ENCODE measurements at regions not wholly inside any gene's neighbourhood (a gene's known extent, or its start where the extent isn't known, plus 50 kb on each side); places are given as distances from the start of the nearest gene placed in this dataset.

DNA sequence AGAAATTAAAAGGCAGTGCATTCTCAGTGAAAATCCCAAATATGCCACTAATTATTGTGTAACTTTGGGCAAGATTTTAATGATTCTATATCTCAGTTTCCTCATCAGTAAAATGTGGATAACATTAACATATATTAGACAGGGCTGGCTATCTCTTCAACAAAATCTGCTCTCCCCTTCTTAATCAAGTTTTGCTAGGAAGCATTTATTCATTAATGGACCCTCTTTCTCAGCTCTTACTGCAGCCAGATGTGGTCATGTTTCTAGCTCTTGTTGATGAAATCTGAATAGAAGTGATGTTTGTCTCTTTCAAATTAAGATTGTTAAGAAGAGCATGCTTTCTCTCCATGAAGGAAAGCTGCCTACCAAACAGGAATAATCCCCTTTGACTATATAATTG is 84.4 kb upstream of the PPFIA2 start:
- TF ChIP-seq EZH2 (IDR thresholded peaks at IDR 0.05) = no peak
- TF ChIP-seq POLR2AphosphoS5 (IDR thresholded peaks at IDR 0.05; ENCODE audit: borderline replicate concordance, low read depth, low read length) = no peak
- TF ChIP-seq FOXP2 (optimal IDR thresholded peaks at IDR 0.05; ENCODE audit: control extremely low read depth, extremely low read length, insufficient read depth) = no peak
- H3K4me3 ChIP-seq = no peak overlapping the region

GRCh38 chr12:81835783-81836182 is 76.6 kb upstream of the PPFIA2 start:
- H3K4me3 ChIP-seq = no peak overlapping the region
- no peak overlapping the region for H3K9ac ChIP-seq (ENCODE audit: insufficient read length)
- no peak overlapping the region for H3K27ac ChIP-seq
- H3K36me3 ChIP-seq (ENCODE audit: insufficient read depth, low read length) = no peaks in the 10 kb centered on the region
- no peaks in the 10 kb centered on the region for H3K9me3 ChIP-seq (ENCODE audit: low read depth, low read length)
- DNase-seq (ENCODE audit: low read depth, low spot score) = no peak
- TF ChIP-seq EZH2 (IDR thresholded peaks at IDR 0.05) = no peak
- no peak for TF ChIP-seq FOXP2 (optimal IDR thresholded peaks at IDR 0.05; ENCODE audit: control extremely low read depth, extremely low read length, insufficient read depth)
- TF ChIP-seq POLR2AphosphoS5 (IDR thresholded peaks at IDR 0.05; ENCODE audit: borderline replicate concordance, low read depth, low read length) = no peak

More for the DNA sequence above, 84.4 kb upstream of the PPFIA2 start:
- H3K27ac ChIP-seq = no peak overlapping the region
- DNase-seq (ENCODE audit: low read depth, low spot score) = no peak
- no peaks in the 10 kb centered on the region for H3K36me3 ChIP-seq (ENCODE audit: insufficient read depth, low read length)
- no peaks in the 10 kb centered on the region for H3K9me3 ChIP-seq (ENCODE audit: low read depth, low read length)
- H3K9ac ChIP-seq (ENCODE audit: insufficient read length) = no peak overlapping the region

DNA sequence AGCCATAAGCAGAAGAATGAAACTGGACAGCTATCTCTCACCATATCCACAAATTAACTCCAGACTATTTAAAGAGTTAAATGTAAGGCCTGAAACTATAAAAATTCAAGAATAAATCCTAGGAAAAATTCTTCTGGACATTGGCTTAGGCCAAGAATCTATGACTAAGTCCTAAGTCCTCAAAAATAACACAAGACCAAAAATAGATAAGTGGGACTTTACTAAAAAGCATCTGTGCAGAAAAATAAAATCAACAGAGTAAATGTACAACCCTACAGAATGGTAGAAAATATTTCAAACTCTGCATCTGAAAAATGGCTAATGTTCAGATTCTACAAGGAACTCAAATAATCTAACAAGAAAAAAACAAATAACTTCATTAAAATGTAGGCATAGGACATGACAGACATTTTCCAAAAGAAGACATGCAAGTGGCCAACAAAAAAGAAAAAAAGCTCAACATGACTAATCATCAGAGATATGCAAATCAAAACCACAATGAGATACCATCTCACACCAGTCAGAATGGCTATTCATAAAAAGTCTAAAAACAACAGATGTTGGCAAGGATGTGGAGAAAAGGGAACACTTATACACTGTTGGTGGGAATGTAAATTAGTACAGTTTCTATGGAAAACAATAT is 61.0 kb upstream of the PPFIA2 start:
- DNase-seq (ENCODE audit: low read depth, low spot score) = no peak
- no peak overlapping the region for H3K4me3 ChIP-seq
- H3K9ac ChIP-seq (ENCODE audit: insufficient read length) = no peak overlapping the region
- H3K9me3 ChIP-seq (ENCODE audit: low read depth, low read length) = no peaks in the 10 kb centered on the region
- no peak for TF ChIP-seq POLR2AphosphoS5 (IDR thresholded peaks at IDR 0.05; ENCODE audit: borderline replicate concordance, low read depth, low read length)
- no peak for TF ChIP-seq FOXP2 (optimal IDR thresholded peaks at IDR 0.05; ENCODE audit: control extremely low read depth, extremely low read length, insufficient read depth)
- TF ChIP-seq EZH2 (IDR thresholded peaks at IDR 0.05) = no peak
- no peaks in the 10 kb centered on the region for H3K36me3 ChIP-seq (ENCODE audit: insufficient read depth, low read length)
- H3K27ac ChIP-seq = no peak overlapping the region

GRCh38 chr12:81815611-81816010 is 56.5 kb upstream of the PPFIA2 start:
- no peak for TF ChIP-seq POLR2AphosphoS5 (IDR thresholded peaks at IDR 0.05; ENCODE audit: borderline replicate concordance, low read depth, low read length)
- TF ChIP-seq EZH2 (IDR thresholded peaks at IDR 0.05) = no peak
- TF ChIP-seq FOXP2 (optimal IDR thresholded peaks at IDR 0.05; ENCODE audit: control extremely low read depth, extremely low read length, insufficient read depth) = no peak
- no peak for DNase-seq (ENCODE audit: low read depth, low spot score)
- H3K9me3 ChIP-seq (ENCODE audit: low read depth, low read length) = no peaks in the 10 kb centered on the region
- no peak overlapping the region for H3K9ac ChIP-seq (ENCODE audit: insufficient read length)
- H3K27ac ChIP-seq = no peak overlapping the region
- H3K4me3 ChIP-seq = no peak overlapping the region
- no peaks in the 10 kb centered on the region for H3K36me3 ChIP-seq (ENCODE audit: insufficient read depth, low read length)

DNA sequence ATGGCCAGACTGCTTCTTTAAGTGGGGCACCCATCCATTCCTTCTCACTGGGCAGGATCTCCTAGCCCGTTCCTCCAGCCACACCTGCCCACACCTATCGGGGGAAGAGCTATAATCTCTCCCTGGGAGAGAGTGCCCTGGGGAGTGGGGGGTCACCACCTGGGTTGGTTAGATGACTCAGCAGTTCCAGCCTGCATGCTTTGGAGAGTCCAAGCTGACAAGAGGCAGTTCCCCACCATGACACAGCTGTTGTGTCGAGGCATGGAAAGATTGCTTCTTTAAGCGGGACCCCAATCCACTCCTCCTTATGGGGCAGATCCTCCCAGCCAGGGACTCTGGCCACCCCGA is 52.6 kb upstream of the PPFIA2 start:
- no peak for DNase-seq (ENCODE audit: low read depth, low spot score)
- Histone ChIP-seq H3K36me3 (ENCODE audit: insufficient read depth, low read length) (no peaks in the 10 kb centered on the region), H3K9ac (ENCODE audit: insufficient read length) (no peak overlapping the region), H3K9me3 (ENCODE audit: low read depth, low read length) (no peaks in the 10 kb centered on the region), H3K4me3 (no peak overlapping the region), H3K27ac (no peak overlapping the region)
- TF ChIP-seq FOXP2 (optimal IDR thresholded peaks at IDR 0.05; ENCODE audit: control extremely low read depth, extremely low read length, insufficient read depth) = no peak
- TF ChIP-seq EZH2 (IDR thresholded peaks at IDR 0.05) = no peak
- TF ChIP-seq POLR2AphosphoS5 (IDR thresholded peaks at IDR 0.05; ENCODE audit: borderline replicate concordance, low read depth, low read length) = no peak

DNA sequence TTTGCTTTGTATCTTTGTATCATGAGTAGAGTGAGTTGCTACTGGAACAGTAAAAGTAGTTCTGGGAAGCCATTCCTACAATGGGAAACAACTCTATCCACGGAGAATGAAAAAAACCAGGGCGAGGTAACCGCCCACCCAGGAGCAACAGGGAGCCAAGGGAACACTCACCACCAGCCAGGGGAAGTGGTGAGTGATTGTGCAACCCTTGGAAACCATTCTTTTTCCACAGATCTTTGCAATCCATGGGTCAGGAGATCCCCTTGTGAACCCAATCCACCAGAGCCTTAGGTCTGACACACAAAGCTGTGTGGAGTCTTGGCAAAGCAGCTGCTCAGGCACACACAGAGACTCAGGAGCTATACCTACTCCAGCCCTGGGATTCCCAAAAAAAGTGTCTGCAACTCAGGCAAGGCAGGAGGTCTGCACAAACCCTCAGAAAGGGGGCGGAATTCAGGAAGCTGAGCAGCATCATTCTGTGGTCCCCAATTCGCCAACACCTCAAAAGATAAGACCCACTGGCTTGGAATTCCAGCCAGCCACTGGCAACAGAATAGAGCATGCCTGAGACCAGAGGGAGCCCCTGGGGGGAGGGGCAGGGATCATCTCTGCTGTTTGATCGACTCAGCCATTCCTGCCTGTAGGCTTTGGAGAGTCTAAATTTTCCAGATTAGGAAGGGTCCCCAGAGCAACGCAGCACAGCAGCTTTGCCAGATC is 52.1 kb upstream of the PPFIA2 start:
- TF ChIP-seq FOXP2 (optimal IDR thresholded peaks at IDR 0.05; ENCODE audit: control extremely low read depth, extremely low read length, insufficient read depth) (no peak), EZH2 (IDR thresholded peaks at IDR 0.05) (no peak)
- no peak for DNase-seq (ENCODE audit: low read depth, low spot score)
- no peak overlapping the region for H3K9ac ChIP-seq (ENCODE audit: insufficient read length)
- H3K4me3 ChIP-seq = no peak overlapping the region
- H3K9me3 ChIP-seq (ENCODE audit: low read depth, low read length) = no peaks in the 10 kb centered on the region
- H3K27ac ChIP-seq = no peak overlapping the region
- H3K36me3 ChIP-seq (ENCODE audit: insufficient read depth, low read length) = no peaks in the 10 kb centered on the region

DNA sequence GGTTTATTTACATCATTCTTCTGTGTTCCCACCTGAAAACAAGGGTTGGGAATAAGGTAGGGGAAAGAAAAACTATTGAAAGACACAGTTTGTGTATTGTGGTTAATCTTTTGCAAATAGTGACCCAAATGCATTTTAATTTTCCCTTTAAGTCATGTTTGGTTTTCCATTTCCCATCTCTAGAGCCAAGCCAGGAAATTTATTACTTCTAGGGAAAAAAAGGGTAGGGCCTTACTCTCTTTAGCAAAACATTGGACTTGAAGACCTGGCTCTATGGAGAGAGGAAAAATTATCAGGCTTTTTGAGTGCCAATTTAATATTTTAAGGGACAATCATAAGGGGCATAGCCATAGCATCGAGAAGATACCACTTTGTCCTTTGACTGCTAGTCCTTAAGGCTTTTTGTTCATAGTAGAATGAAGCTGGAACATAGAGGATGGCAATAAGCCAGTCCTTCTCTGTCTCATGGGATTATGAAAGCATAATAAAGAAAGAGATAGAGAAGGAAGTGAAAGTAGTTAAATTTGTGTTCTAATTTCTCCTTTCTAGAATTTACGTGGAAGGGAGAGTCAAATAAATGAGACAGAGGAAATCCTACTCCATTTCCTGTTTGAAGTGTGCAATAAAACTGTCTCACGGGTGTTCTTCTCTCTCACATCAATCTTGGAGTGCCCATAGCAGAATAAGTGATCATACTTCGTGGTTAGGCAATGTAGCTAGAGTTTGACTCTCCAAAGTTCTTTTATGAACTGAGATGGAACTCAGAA is 50.9 kb upstream of the PPFIA2 start:
- Histone ChIP-seq H3K9me3 (ENCODE audit: low read depth, low read length) (no peaks in the 10 kb centered on the region), H3K27ac (no peak overlapping the region), H3K4me3 (peak overlapping the region; percentile 28; the same call in 1 of the 2 replicates), H3K9ac (ENCODE audit: insufficient read length) (no peak overlapping the region), H3K36me3 (ENCODE audit: insufficient read depth, low read length) (no peaks in the 10 kb centered on the region)
- TF ChIP-seq POLR2AphosphoS5 (IDR thresholded peaks at IDR 0.05; ENCODE audit: borderline replicate concordance, low read depth, low read length) = peak; percentile 64; the same call in 1 of the 2 replicates
- no peak for TF ChIP-seq FOXP2 (optimal IDR thresholded peaks at IDR 0.05; ENCODE audit: control extremely low read depth, extremely low read length, insufficient read depth)
- DNase-seq (ENCODE audit: low read depth, low spot score) = peak; percentile 77

DNA sequence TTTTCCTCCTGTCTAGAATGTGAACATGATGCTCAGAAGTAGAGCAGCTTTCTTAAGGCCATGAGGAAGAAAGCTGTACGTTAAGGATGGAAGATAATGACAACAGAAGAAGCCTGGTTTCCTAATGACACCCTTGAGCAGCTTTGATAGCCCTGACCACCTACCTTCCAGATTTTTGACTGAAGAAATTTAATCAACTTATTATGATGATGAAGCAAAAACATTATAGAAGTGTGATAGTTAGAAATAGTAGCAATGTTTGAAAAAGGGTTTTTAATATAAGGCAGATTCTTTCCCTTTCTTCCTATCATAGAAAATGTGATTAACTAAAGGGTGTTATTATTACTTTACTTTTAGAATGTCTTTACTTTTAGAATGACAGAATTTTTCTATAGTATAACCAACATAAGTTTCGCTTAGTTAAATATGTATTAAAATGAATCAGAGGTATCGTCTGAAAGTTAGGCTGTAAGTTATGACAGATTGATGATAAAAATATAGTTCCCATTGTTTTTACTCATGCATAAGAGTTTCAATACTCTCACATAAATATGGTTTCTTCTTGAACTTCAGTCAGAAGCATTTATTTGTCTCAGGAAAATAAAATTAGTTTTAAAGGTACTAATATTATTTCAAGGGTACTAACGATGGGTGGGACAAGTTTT is 50.1 kb upstream of the PPFIA2 start:
- Histone ChIP-seq H3K9ac (ENCODE audit: insufficient read length) (no peak overlapping the region), H3K9me3 (ENCODE audit: low read depth, low read length) (no peaks in the 10 kb centered on the region), H3K36me3 (ENCODE audit: insufficient read depth, low read length) (no peaks in the 10 kb centered on the region), H3K27ac (no peak overlapping the region), H3K4me3 (no peak overlapping the region)
- no peak for TF ChIP-seq EZH2 (IDR thresholded peaks at IDR 0.05)
- TF ChIP-seq POLR2AphosphoS5 (IDR thresholded peaks at IDR 0.05; ENCODE audit: borderline replicate concordance, low read depth, low read length) = no peak
- no peak for TF ChIP-seq FOXP2 (optimal IDR thresholded peaks at IDR 0.05; ENCODE audit: control extremely low read depth, extremely low read length, insufficient read depth)
- DNase-seq (ENCODE audit: low read depth, low spot score) = no peak
